ENCODE measurements at regions not wholly inside any gene's neighbourhood (a gene's known extent, or its start where the extent isn't known, plus 50 kb on each side); places are given as distances from the start of the nearest gene placed in this dataset.

DNA sequence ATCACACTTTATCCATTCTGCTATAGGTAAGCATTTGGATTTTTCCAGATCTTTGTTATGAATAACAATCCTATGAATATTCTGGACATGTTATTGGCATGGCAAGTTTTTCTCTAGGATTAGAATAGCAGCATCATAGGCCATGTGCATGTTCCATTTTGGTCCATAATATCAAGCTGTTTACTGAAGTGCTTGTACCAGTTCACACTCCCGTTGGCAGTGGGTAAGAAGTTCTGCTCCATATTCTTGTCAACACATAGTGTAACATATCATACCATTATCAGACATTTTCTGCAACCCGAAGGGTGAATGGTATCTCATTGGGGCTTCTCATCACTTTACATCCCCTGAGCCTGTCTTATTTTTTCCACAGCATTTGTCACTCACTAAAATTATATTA, 661.9 kb upstream of the SALL1 start:
- Histone ChIP-seq H3K27ac (ENCODE audit: insufficient read depth, low read depth, low read length) (no peak overlapping the region), H2AFZ (ENCODE audit: low read depth, low read length) (no peak overlapping the region), H3K4me2 (ENCODE audit: insufficient read depth, low read length) (no peak overlapping the region), H3K36me3 (ENCODE audit: control insufficient read depth in 2 of 2, extremely low read depth in 1 of 2, insufficient read depth in 2 of 2, low read length in 2 of 2) (no peaks in the 10 kb centered on the region), H3K9me3 (replicated peaks; ENCODE audit: control insufficient read depth, insufficient read depth, low read length) (no peaks in the 10 kb centered on the region), H3K9me1 (replicated peaks; ENCODE audit: control insufficient read depth, extremely low read depth, insufficient read depth, low read length) (no peaks in the 10 kb centered on the region), H3K9ac (replicated peaks; ENCODE audit: extremely low read depth, insufficient read depth, low read length) (no peak overlapping the region), H3K4me1 (ENCODE audit: control insufficient read depth, extremely low read depth, insufficient read depth, low read length) (no peaks in the 10 kb centered on the region), H3K4me3 (replicated peaks in 1 of 3; ENCODE audit: insufficient read depth in 1 of 3, low read depth in 1 of 3, low read length in 3 of 3) (no peak overlapping the region), H4K20me1 (replicated peaks; ENCODE audit: control insufficient read depth, extremely low read depth, insufficient read depth, low read length) (no peaks in the 10 kb centered on the region), H3K27me3 (ENCODE audit: control insufficient read depth in 2 of 2, insufficient read depth in 2 of 2, low read length in 2 of 2) (no peaks in the 10 kb centered on the region), H3K79me2 (ENCODE audit: control insufficient read depth, insufficient read depth, low read length) (no peaks in the 10 kb centered on the region)
- CTCF ChIA-PET: no interaction called here
- dilution Hi-C loops (cut with MboI; ENCODE audit: extremely low pct_ligation_motif_present, low sequenced_read_pairs): no loop called here
- intact Hi-C loops (cut with micrococcal nuclease): no loop called here
- TF ChIP-seq POLR2AphosphoS5 (IDR thresholded peaks at IDR 0.05; ENCODE audit: insufficient read depth, low read depth, low read length): no peak
- no peak for TF ChIP-seq EZH2 (IDR thresholded peaks at IDR 0.05; ENCODE audit: borderline replicate concordance, low read depth, low read length, severe bottlenecking)
- TF ChIP-seq MYC (IDR thresholded peaks at IDR 0.05; ENCODE audit: low read depth, low read length): no peak
- DNase-seq (ENCODE audit: low read depth, low spot score): no peak
- POLR2A ChIA-PET: no interaction called here
- no peak for FAIRE-seq
- BruUV-seq (replicated peaks): no TSS peak

DNA sequence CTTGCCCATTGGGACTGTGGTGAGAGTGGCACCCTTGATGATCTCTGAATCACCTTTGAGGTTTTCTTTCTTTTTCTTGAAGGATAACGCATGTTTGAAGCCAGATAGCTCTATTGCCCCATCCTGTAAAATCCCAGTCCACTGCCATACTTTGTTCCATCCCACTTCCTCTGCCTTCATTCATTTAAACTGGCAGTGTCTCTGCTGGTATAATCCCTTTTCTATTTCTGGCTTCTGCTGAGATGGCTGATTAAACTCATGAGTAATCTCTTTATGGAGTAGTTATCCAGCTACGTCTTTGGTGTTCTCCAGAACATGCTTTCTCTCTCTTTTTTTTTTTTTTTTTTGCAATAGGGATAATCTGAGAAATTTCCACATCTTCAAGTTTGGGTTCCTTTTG, 656.5 kb upstream of the SALL1 start:
- H3K9me3 ChIP-seq (replicated peaks; ENCODE audit: control insufficient read depth, insufficient read depth, low read length): no peaks in the 10 kb centered on the region
- no peak overlapping the region for H3K9ac ChIP-seq (replicated peaks; ENCODE audit: extremely low read depth, insufficient read depth, low read length)
- FAIRE-seq: no peak
- CTCF ChIA-PET: no interaction called here
- H3K4me1 ChIP-seq (ENCODE audit: control insufficient read depth, extremely low read depth, insufficient read depth, low read length): no peaks in the 10 kb centered on the region
- H3K9me1 ChIP-seq (replicated peaks; ENCODE audit: control insufficient read depth, extremely low read depth, insufficient read depth, low read length): no peaks in the 10 kb centered on the region
- no peak overlapping the region for H2AFZ ChIP-seq (ENCODE audit: low read depth, low read length)
- no peak for DNase-seq (ENCODE audit: low read depth, low spot score)
- no peak overlapping the region for H3K27ac ChIP-seq (ENCODE audit: insufficient read depth, low read depth, low read length)
- BruUV-seq (replicated peaks): no TSS peak
- TF ChIP-seq FOS (IDR thresholded peaks at IDR 0.05; ENCODE audit: borderline replicate concordance, insufficient read depth, low read length) (no peak), GATA2 (IDR thresholded peaks at IDR 0.05; ENCODE audit: insufficient read depth, insufficient read length, low read depth, low read length) (no peak)
- TF ChIP-seq, protein P1, sequence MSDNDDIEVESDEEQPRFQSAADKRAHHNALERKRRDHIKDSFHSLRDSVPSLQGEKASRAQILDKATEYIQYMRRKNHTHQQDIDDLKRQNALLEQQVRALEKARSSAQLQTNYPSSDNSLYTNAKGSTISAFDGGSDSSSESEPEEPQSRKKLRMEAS (IDR thresholded peaks at IDR 0.05; ENCODE audit: insufficient read depth, insufficient read length): no peak
- no peak overlapping the region for H3K4me3 ChIP-seq (replicated peaks in 1 of 3; ENCODE audit: insufficient read depth in 1 of 3, low read depth in 1 of 3, low read length in 3 of 3)
- H3K36me3 ChIP-seq (ENCODE audit: control insufficient read depth in 2 of 2, extremely low read depth in 1 of 2, insufficient read depth in 2 of 2, low read length in 2 of 2): no peaks in the 10 kb centered on the region
- POLR2A ChIA-PET: no interaction called here
- H4K20me1 ChIP-seq (replicated peaks; ENCODE audit: control insufficient read depth, extremely low read depth, insufficient read depth, low read length): no peaks in the 10 kb centered on the region
- intact Hi-C loops (cut with micrococcal nuclease) (no loop called here), dilution Hi-C loops (cut with MboI; ENCODE audit: extremely low pct_ligation_motif_present, low sequenced_read_pairs) (no loop called here)
- H3K4me2 ChIP-seq (ENCODE audit: insufficient read depth, low read length): no peak overlapping the region
- no peaks in the 10 kb centered on the region for H3K27me3 ChIP-seq (ENCODE audit: control insufficient read depth in 2 of 2, insufficient read depth in 2 of 2, low read length in 2 of 2)
- H3K79me2 ChIP-seq (ENCODE audit: control insufficient read depth, insufficient read depth, low read length): no peaks in the 10 kb centered on the region

All from endothelial cell of umbilical vein (primary cell).